ENCODE measurements at regions not wholly inside any gene's neighbourhood (a gene's known extent, or its start where the extent isn't known, plus 50 kb on each side); places are given as distances from the start of the nearest gene placed in this dataset.

GRCh38 chr2:128668946-128669345 is 350.3 kb upstream of the HS6ST1 start:
- intact Hi-C loops (cut with micrococcal nuclease), result no loop called here
- Histone ChIP-seq H2AFZ (ENCODE audit: low read depth, low read length) (no peak overlapping the region), H3K27ac (ENCODE audit: extremely low read depth, low read depth, low read length) (no peak overlapping the region), H3K27me3 (ENCODE audit: control insufficient read depth in 2 of 2, insufficient read depth in 2 of 2, low read length in 2 of 2) (peaks cover 0 to 11% of the 10 kb centered on the region in 2 experiments; a peak in 2 of 5 replicates), H3K4me3 (no peak overlapping the region), H3K9me1 (ENCODE audit: control insufficient read depth, insufficient read depth, low read length) (no peaks in the 10 kb centered on the region), H3K36me3 (ENCODE audit: control insufficient read depth, insufficient read depth, low read length) (no peaks in the 10 kb centered on the region), H3K9ac (ENCODE audit: insufficient read depth in 1 of 2, low read depth in 2 of 2, low read length in 2 of 2) (no peak overlapping the region), H3K9me3 (replicated peaks; ENCODE audit: control insufficient read depth, insufficient read depth, low read depth, low read length) (no peaks in the 10 kb centered on the region), H4K20me1 (replicated peaks; ENCODE audit: control insufficient read depth, insufficient read depth, low read length) (no peaks in the 10 kb centered on the region), H3K79me2 (ENCODE audit: control insufficient read depth, insufficient read depth, low read length) (no peaks in the 10 kb centered on the region), H3K4me2 (ENCODE audit: insufficient read depth, low read length) (no peak overlapping the region), H3K4me1 (replicated peaks in 1 of 2; ENCODE audit: control insufficient read depth in 2 of 2, insufficient read depth in 2 of 2, low read length in 2 of 2) (no peaks in the 10 kb centered on the region)
- BruUV-seq (replicated peaks), result no TSS peak
- DNase-seq (ENCODE audit: extremely low read depth in 1 of 4, low spot score in 3 of 4) (no peak), ATAC-seq (no peak), FAIRE-seq (no peak)
- no peak for TF ChIP-seq TCF3 (CRISPR knock-in tag; IDR thresholded peaks at IDR 0.05)
- in situ Hi-C loops (cut with MboI), result no loop called here
- ChIA-PET CTCF (ENCODE audit: low intra/inter-chr PET ratio) (no interaction called here), POLR2A (no interaction called here)
- 0% methylated on average over 2 of the region's 2 CpGs for WGBS (ENCODE audit: insufficient coverage, low coverage, missing lambda C conversion rate)

DNA sequence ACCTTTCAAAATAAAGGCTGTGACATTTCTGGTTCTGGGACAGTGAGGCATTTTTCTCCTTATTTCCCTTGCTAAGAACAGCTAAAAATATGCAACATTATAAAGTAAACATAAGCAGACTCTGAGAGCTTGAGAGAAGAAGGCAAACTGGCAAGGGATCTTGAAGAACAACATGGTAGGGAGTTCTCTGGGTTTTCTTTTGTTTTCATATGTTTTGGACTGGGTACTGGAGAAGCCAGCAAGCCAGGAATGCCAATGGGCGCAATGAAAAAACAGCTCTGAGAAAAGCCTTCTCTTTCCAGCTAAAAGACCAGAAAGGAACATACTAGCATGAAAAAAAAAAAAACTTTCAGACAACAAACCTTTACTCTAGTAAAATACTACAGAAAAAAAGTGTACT is 351.4 kb upstream of the HS6ST1 start:
- Histone ChIP-seq H3K79me2 (ENCODE audit: control insufficient read depth, insufficient read depth, low read length) (no peaks in the 10 kb centered on the region), H3K4me1 (replicated peaks in 1 of 2; ENCODE audit: control insufficient read depth in 2 of 2, insufficient read depth in 2 of 2, low read length in 2 of 2) (no peaks in the 10 kb centered on the region), H3K9me1 (ENCODE audit: control insufficient read depth, insufficient read depth, low read length) (no peaks in the 10 kb centered on the region), H3K9ac (ENCODE audit: insufficient read depth in 1 of 2, low read depth in 2 of 2, low read length in 2 of 2) (no peak overlapping the region), H3K4me3 (no peak overlapping the region), H3K27ac (ENCODE audit: extremely low read depth, low read depth, low read length) (no peak overlapping the region), H3K36me3 (ENCODE audit: control insufficient read depth, insufficient read depth, low read length) (no peaks in the 10 kb centered on the region), H4K20me1 (replicated peaks; ENCODE audit: control insufficient read depth, insufficient read depth, low read length) (no peaks in the 10 kb centered on the region), H3K27me3 (ENCODE audit: control insufficient read depth in 2 of 2, insufficient read depth in 2 of 2, low read length in 2 of 2) (peaks cover 0 to 11% of the 10 kb centered on the region in 2 experiments; a peak in 2 of 5 replicates), H2AFZ (ENCODE audit: low read depth, low read length) (no peak overlapping the region), H3K9me3 (replicated peaks; ENCODE audit: control insufficient read depth, insufficient read depth, low read depth, low read length) (no peaks in the 10 kb centered on the region), H3K4me2 (ENCODE audit: insufficient read depth, low read length) (no peak overlapping the region)
- FAIRE-seq (no peak), ATAC-seq (no peak), DNase-seq (ENCODE audit: extremely low read depth in 1 of 4, low spot score in 3 of 4) (no peak)
- intact Hi-C loops (cut with micrococcal nuclease) (no loop called here), in situ Hi-C loops (cut with MboI) (no loop called here)
- WGBS (ENCODE audit: insufficient coverage, low coverage, missing lambda C conversion rate), result 0% methylated on average over 1 of the region's 1 CpG
- CTCF ChIA-PET (ENCODE audit: low intra/inter-chr PET ratio), result no interaction called here
- POLR2A ChIA-PET, result no interaction called here
- no TSS peak for BruUV-seq (replicated peaks)
- TF ChIP-seq ETV1 (tag; conservative IDR thresholded peaks at IDR 0.05; ENCODE audit: low read depth) (no peak), PHTF2 (CRISPR knock-in tag; IDR thresholded peaks at IDR 0.05) (no peak), SRSF9 (IDR thresholded peaks at IDR 0.05; ENCODE audit: borderline replicate concordance, low read depth, low read length) (no peak), CREB1 (IDR thresholded peaks at IDR 0.05) (no peak), CREB1 (CRISPR knock-in tag; IDR thresholded peaks at IDR 0.05) (no peak), RNF219 (CRISPR knock-in tag; IDR thresholded peaks at IDR 0.05) (no peak), DIDO1 (tag; IDR thresholded peaks at IDR 0.05; ENCODE audit: low read depth) (no peak), NR3C1 (CRISPR knock-in tag; IDR thresholded peaks at IDR 0.05) (no peak), ZNF41 (CRISPR knock-in tag; conservative IDR thresholded peaks at IDR 0.05) (no peak), FUS (optimal IDR thresholded peaks at IDR 0.05; ENCODE audit: low read depth, low read length) (no peak)
- TF ChIP-seq, protein P1, sequence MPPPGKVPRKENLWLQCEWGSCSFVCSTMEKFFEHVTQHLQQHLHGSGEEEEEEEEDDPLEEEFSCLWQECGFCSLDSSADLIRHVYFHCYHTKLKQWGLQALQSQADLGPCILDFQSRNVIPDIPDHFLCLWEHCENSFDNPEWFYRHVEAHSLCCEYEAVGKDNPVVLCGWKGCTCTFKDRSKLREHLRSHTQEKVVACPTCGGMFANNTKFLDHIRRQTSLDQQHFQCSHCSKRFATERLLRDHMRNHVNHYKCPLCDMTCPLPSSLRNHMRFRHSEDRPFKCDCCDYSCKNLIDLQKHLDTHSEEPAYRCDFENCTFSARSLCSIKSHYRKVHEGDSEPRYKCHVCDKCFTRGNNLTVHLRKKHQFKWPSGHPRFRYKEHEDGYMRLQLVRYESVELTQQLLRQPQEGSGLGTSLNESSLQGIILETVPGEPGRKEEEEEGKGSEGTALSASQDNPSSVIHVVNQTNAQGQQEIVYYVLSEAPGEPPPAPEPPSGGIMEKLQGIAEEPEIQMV (tag; conservative IDR thresholded peaks at IDR 0.05; ENCODE audit: low read depth), result no peak
